ENCODE measurements at regions not wholly inside any gene's neighbourhood (a gene's known extent, or its start where the extent isn't known, plus 50 kb on each side); places are given as distances from the start of the nearest gene placed in this dataset.

- TF ChIP-seq POLR2AphosphoS5 (IDR thresholded peaks at IDR 0.05; ENCODE audit: low read depth, low read length) (no peak), CTCF (IDR thresholded peaks at IDR 0.05) (no peak)
These were observed 549.2 kb upstream of the BTBD3 start for GRCh38 chr20:11368499-11368898.

Data from Panc1 (cell line).